IPS-15b (cell line): ENCODE measurements at regions not wholly inside any gene's neighbourhood (a gene's known extent, or its start where the extent isn't known, plus 50 kb on each side); places are given as distances from the start of the nearest gene placed in this dataset.

Experiments used
- H3K27me3 ChIP-seq: one replicate; pipeline ENCODE4 v1.6.1; 2013; ENCODE audit warnings: low read length; ENCODE audit not compliant: control insufficient read depth, insufficient read depth
- H3K36me3 ChIP-seq: one replicate; pipeline ENCODE4 v1.6.1; 2013; ENCODE audit warnings: low read length; ENCODE audit not compliant: control insufficient read depth, insufficient read depth
- H3K4me1 ChIP-seq: one replicate; pipeline ENCODE4 v1.6.1; 2013; ENCODE audit warnings: mild to moderate bottlenecking, low read length; ENCODE audit not compliant: control insufficient read depth, insufficient read depth
- H3K4me3 ChIP-seq: one replicate; pipeline ENCODE4 v1.5.1; 2013; ENCODE audit warnings: low read depth, low read length
- H3K9ac ChIP-seq: one replicate; pipeline ENCODE4 v1.6.1; 2013; ENCODE audit warnings: low read depth, mild to moderate bottlenecking, low read length
- H3K9me3 ChIP-seq: one replicate; pipeline ENCODE4 v1.6.1; 2013; ENCODE audit warnings: mild to moderate bottlenecking, low read length; ENCODE audit not compliant: control insufficient read depth, insufficient read depth

DNA sequence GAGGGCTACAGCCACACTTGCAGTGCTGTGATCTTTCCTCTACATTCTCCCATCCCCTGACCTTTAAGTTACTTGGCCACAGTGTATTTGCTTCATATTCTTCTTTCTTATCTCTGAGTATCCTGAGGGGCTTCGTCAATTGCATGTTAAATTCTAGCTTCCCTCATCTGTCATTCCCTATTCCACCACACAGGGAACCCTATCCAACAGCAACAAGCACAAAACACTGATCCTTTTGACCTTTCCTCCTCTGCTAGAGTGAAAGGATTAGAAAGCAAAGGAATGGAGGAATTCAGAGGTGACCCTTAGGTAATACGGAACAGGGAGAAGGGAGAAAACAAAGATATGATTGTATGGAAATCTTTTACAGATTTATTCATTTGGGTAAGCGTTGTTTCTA is 1061.7 kb upstream of the TENM4 start:
- H3K9ac ChIP-seq = no peak overlapping the region
- no peaks in the 10 kb centered on the region for H3K4me1 ChIP-seq
- no peaks in the 10 kb centered on the region for H3K27me3 ChIP-seq
- H3K4me3 ChIP-seq = no peak overlapping the region
- H3K9me3 ChIP-seq = no peaks in the 10 kb centered on the region
- H3K36me3 ChIP-seq = no peaks in the 10 kb centered on the region

DNA sequence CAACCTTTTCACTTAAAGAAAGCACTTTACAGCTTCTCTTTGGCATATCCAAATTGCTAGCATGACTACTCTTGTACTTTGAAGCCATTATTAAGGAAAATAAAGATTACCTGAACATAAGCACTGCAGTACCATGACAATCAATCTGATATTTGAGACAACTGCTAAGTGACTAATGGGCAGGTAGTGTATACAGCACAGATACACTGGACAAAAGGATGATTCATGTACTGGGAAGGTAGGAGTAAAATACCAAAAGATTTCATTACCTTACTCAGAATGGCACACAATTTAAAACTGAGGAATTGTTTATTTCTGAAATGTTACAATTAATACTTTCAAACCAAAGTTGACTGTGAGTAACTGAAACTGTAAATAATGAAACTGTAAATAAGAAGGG is 1054.3 kb upstream of the TENM4 start:
- H3K4me3 ChIP-seq = no peak overlapping the region

DNA sequence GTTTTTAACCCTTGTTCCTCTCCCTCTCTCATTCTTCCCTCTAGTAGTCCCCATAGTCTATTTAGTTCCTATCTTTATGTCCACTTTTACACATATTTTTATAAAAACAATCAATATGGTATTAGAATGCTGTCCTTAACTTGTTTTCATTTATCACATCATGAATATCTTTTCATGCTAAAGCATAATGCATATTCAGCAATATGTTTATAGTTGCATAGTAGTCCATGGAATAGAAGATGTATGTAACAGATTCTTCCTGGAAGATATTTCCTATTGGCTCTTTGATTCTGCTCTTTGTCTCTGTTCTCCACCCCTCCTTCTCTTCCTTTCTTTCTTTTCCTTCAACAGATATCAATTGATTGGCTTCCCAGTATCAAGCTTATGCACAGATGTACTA is 1047.1 kb upstream of the TENM4 start:
- H3K9ac ChIP-seq = no peak overlapping the region
- no peaks in the 10 kb centered on the region for H3K4me1 ChIP-seq
- no peaks in the 10 kb centered on the region for H3K36me3 ChIP-seq
- H3K4me3 ChIP-seq = no peak overlapping the region
- H3K9me3 ChIP-seq = no peaks in the 10 kb centered on the region
- no peaks in the 10 kb centered on the region for H3K27me3 ChIP-seq

More for the DNA sequence above, 1054.3 kb upstream of the TENM4 start:
- Histone ChIP-seq H3K36me3 (no peaks in the 10 kb centered on the region), H3K4me1 (no peaks in the 10 kb centered on the region), H3K27me3 (no peaks in the 10 kb centered on the region), H3K9me3 (no peaks in the 10 kb centered on the region), H3K9ac (no peak overlapping the region)

DNA sequence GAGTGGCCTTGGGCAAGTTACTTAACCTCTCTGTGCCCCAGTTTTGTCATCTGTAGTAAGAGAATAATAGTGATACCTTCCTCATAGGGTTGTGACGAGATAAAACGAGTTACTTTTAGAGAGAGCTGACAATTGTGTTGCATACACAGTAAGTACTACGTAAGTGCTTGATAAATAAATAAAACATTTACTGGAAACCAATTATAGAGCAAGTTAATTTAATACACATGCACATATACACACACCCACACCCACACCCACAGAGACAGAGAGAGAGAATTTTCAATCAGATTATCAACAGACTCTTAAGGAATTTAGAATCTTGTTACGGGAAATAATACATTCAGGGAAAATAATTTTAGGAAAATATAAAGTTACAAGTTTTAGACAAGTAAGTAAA is 1045.8 kb upstream of the TENM4 start:
- H3K36me3 ChIP-seq = no peaks in the 10 kb centered on the region
- no peaks in the 10 kb centered on the region for H3K9me3 ChIP-seq
- no peaks in the 10 kb centered on the region for H3K4me1 ChIP-seq
- H3K27me3 ChIP-seq = no peaks in the 10 kb centered on the region
- H3K9ac ChIP-seq = no peak overlapping the region
- H3K4me3 ChIP-seq = no peak overlapping the region

DNA sequence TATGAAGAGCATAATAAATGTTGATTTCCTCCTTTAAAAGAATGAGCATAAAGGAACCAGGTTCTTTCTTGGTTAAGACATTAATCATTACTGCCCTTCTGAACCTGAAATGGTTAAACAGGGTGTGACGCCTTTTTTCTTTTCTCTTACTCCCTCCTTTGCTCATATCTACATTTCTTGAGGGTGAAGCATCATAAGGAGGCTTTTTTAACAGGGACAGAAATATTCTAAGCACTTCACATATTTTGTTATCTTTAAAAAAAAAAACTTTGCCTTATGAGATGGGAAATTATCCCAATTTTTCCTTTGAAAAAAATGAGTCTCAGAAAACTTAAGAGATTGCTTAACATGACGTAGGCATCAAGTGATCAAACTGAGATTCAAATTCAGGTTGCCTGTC is 1036.3 kb upstream of the TENM4 start:
- H3K27me3 ChIP-seq = no peaks in the 10 kb centered on the region
- no peaks in the 10 kb centered on the region for H3K36me3 ChIP-seq
- peaks cover 3% of the 10 kb centered on the region for H3K4me1 ChIP-seq
- no peaks in the 10 kb centered on the region for H3K9me3 ChIP-seq
- no peak overlapping the region for H3K9ac ChIP-seq
- no peak overlapping the region for H3K4me3 ChIP-seq

DNA sequence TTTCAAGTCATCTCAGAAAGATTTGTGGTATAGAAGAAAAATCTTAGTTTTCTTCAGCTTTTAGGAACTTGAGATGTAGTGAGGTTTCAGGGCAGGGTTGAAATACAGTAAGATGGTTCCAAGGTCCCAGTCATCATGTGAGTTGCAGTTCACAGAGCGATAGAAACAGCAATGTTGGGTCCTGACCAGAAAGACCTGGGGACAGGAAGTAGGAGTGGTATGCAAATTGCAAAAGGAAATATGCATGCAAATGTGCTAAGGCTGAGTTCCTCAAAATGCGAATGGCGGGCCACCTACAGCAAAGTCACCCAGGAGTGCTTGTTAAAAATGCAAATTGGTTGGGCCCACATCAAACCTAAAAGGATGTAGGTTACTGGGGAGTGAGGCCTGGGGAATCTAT is 1032.7 kb upstream of the TENM4 start:
- Histone ChIP-seq H3K27me3 (no peaks in the 10 kb centered on the region), H3K9me3 (no peaks in the 10 kb centered on the region), H3K9ac (no peak overlapping the region), H3K36me3 (no peaks in the 10 kb centered on the region), H3K4me3 (no peak overlapping the region), H3K4me1 (peaks cover 3% of the 10 kb centered on the region)

DNA sequence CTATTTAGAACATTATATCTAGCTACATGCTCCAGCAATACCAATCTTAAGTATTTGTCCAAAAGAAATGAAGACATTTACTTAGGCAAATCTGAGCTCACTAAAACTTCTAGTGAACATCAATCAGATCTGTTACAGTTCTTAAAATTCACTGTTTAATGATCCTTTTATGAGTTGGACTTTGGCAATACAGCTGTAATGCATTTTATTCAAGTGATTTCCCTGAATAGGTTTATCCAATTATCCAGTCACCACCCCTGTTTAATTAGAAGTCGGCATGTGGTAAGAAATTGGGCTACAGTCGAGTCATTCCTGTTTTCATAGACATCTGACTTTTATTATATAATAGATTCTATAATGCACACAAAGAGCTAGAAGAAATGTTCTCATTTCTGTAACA is 1029.0 kb upstream of the TENM4 start:
- Histone ChIP-seq H3K27me3 (no peaks in the 10 kb centered on the region), H3K9ac (no peak overlapping the region), H3K36me3 (no peaks in the 10 kb centered on the region), H3K9me3 (no peaks in the 10 kb centered on the region), H3K4me1 (peaks cover 3% of the 10 kb centered on the region), H3K4me3 (no peak overlapping the region)

DNA sequence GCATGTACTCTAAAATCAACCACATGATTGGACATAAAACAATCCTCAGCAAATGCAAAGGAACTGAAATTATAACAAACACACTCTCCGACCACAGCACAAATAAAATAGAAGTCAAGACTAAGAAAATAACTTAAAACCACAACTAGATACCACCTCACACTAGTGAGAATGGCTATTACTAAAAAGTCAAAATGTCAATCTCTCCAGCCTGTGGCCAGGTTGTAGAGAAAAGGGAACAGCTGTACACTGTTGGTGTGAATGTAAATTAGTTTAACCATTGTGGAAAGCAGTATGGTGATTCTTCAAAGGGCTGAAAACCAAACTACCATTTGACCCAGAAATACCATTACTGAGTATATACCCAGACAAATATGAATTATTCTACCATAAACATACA is 1025.7 kb upstream of the TENM4 start:
- no peak overlapping the region for H3K9ac ChIP-seq
- H3K27me3 ChIP-seq = no peaks in the 10 kb centered on the region
- no peaks in the 10 kb centered on the region for H3K9me3 ChIP-seq
- H3K4me1 ChIP-seq = no peaks in the 10 kb centered on the region
- no peaks in the 10 kb centered on the region for H3K36me3 ChIP-seq
- H3K4me3 ChIP-seq = no peak overlapping the region

DNA sequence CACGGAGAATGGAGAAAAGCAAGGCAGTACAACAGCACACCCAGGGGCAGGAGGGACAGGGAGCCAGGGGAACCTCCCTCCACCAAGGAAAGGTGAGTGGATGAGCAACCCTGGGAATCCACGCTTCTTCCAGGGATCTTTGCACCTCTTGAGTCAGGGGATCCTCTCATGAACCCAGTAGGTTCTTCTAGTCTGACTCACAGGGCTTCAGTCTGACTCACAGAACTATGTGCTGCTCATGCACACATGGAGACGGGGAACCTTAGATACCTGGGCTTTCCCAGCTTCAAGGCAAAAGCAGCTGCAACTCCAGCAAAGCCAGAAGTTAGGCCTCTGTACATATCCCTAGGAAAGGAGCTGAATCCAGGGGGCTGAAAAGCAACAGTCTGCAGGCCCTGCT is 1021.4 kb upstream of the TENM4 start:
- H3K27me3 ChIP-seq = no peaks in the 10 kb centered on the region
- no peaks in the 10 kb centered on the region for H3K9me3 ChIP-seq
- no peak overlapping the region for H3K9ac ChIP-seq
- H3K4me1 ChIP-seq = no peaks in the 10 kb centered on the region
- no peak overlapping the region for H3K4me3 ChIP-seq
- no peaks in the 10 kb centered on the region for H3K36me3 ChIP-seq

DNA sequence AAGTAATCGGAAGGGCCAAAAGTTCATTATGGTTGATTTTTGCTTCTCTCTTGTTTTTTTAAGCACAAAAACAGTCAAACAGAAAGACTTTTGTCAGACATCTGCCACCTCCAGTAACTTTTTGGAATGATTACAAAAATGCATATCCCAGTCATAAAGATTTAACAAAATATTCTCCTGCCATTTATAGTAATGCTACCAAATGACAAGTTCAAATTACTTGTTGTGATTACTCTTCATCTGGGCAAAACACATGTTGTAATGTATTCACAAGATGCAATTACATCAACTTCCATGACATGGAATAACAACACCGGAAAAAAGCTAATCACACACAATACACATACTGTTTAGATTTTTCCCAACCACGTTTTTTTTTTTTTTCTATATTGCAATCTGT is 1017.5 kb upstream of the TENM4 start:
- Histone ChIP-seq H3K9ac (no peak overlapping the region), H3K36me3 (no peaks in the 10 kb centered on the region), H3K4me3 (no peak overlapping the region), H3K4me1 (no peaks in the 10 kb centered on the region), H3K9me3 (no peaks in the 10 kb centered on the region), H3K27me3 (no peaks in the 10 kb centered on the region)

DNA sequence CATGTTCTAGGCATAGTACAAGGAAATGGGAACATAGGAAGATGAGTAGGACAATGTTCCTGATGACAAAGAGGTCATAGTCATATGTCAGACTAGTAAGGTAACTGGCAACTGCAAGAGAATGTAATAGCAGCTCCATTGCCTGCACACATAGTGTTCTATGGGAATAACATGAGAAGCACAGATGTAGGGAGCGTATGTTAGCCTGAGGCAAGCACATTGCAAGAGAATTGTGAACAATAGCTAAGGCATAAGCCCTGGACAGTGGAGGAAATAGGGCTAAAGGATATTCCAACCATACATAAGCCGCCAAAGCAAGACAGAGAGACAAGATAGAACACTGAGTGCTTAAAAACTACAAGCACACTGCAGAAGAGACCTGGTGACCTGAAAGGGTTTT is 1017.0 kb upstream of the TENM4 start:
- H3K27me3 ChIP-seq = no peaks in the 10 kb centered on the region

DNA sequence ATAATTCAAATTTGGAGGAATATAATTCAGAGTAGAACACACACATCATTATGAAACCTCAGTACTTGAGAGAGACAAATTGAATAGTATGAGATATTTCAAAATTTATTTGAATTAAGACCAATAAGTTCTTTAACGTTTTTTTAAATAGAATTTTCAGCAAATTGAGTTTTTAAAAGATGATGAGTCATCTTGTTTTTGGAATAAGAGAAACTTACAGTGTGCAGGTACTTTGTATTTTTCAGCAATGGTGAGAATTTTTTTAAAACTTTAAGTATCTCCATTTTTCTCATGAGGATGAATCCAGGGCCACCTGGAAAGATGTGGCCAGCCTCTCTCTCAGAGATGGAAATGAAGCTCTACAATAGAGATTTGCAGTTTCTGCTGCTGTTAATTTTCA is 1015.0 kb upstream of the TENM4 start:
- no peak overlapping the region for H3K9ac ChIP-seq
- H3K4me3 ChIP-seq = no peak overlapping the region
- H3K4me1 ChIP-seq = no peaks in the 10 kb centered on the region
- H3K9me3 ChIP-seq = no peaks in the 10 kb centered on the region
- no peaks in the 10 kb centered on the region for H3K36me3 ChIP-seq
- H3K27me3 ChIP-seq = no peaks in the 10 kb centered on the region

More for the DNA sequence above, 1017.0 kb upstream of the TENM4 start:
- H3K9ac ChIP-seq = no peak overlapping the region
- no peaks in the 10 kb centered on the region for H3K9me3 ChIP-seq
- H3K4me1 ChIP-seq = no peaks in the 10 kb centered on the region
- H3K4me3 ChIP-seq = no peak overlapping the region
- H3K36me3 ChIP-seq = no peaks in the 10 kb centered on the region

DNA sequence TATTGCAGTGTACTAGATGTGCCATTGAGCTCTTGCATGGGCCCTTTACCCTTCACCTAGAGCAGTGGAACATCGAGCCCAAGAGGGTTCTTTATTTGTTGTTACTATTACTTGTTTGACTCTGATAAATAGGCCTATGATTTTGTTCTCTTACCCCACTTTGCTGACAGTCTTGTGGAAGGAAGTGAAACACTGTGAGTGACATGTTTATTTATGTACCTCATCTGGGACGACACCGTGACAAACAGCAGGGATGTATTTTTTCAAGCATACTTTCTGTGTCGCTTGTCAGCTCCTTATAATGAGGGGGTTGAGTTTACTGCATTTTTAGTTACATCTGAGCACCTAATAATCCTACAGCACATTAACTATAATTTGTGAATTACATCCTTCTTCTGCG is 1010.3 kb upstream of the TENM4 start:
- Histone ChIP-seq H3K9ac (no peak overlapping the region), H3K4me3 (no peak overlapping the region), H3K9me3 (no peaks in the 10 kb centered on the region), H3K4me1 (no peaks in the 10 kb centered on the region), H3K27me3 (no peaks in the 10 kb centered on the region), H3K36me3 (no peaks in the 10 kb centered on the region)
